Type B pancreatic cell (in vitro differentiated cells): ENCODE measurements at regions not wholly inside any gene's neighbourhood (a gene's known extent, or its start where the extent isn't known, plus 50 kb on each side); places are given as distances from the start of the nearest gene placed in this dataset.

Experiments used
- DNase-seq: peaks from one replicate; pipeline ENCODE4 v3.0.0; 2021; ENCODE audit warnings: mixed read lengths; ENCODE audit not compliant: unreplicated experiment; ENCODE audit errors: extremely low spot score
- H3K27ac Mint-ChIP-seq: 2 replicates; pipeline ENCODE4 v1.8.0; 2021; ENCODE audit warnings: mild to moderate bottlenecking, mixed read lengths
- H3K27me3 Mint-ChIP-seq: 2 replicates; pipeline ENCODE4 v1.8.0; 2021; ENCODE audit warnings: mixed read lengths
- H3K36me3 Mint-ChIP-seq: 2 replicates; pipeline ENCODE4 v1.8.0; 2021; ENCODE audit warnings: mixed read lengths
- H3K4me1 Mint-ChIP-seq: one replicate; pipeline ENCODE4 v1.8.0; 2021; ENCODE audit warnings: mixed read lengths; ENCODE audit not compliant: unreplicated experiment
- H3K4me3 Mint-ChIP-seq: 2 replicates; pipeline ENCODE4 v1.8.0; 2021; ENCODE audit warnings: mild to moderate bottlenecking, mixed read lengths
- H3K9me3 Mint-ChIP-seq: 2 replicates; pipeline ENCODE4 v1.8.0; 2021; ENCODE audit warnings: mixed read lengths
- CTCF ChIP-seq: fragments of 200-600 bp; sonication (generic); conservative IDR thresholded peaks from 2 replicates; pipeline ENCODE4 v1.5.0; 2021; ENCODE audit warnings: antibody characterized with exemption, mild to moderate bottlenecking

- no peaks in the 10 kb centered on the region for H3K27me3 Mint-ChIP-seq
- no peaks in the 10 kb centered on the region for H3K36me3 Mint-ChIP-seq
- no peaks in the 10 kb centered on the region for H3K4me1 Mint-ChIP-seq
- no peak overlapping the region for H3K4me3 Mint-ChIP-seq
- no peak overlapping the region for H3K27ac Mint-ChIP-seq
- no peak for DNase-seq
- H3K9me3 Mint-ChIP-seq: no peaks in the 10 kb centered on the region
- TF ChIP-seq CTCF: no peak
Measured at GRCh38 chr11:35878741-35879140, 65.1 kb upstream of the LDLRAD3 start.

GRCh38 chr11:35879361-35879760, 64.5 kb upstream of the LDLRAD3 start:
- DNase-seq: no peak
- H3K4me1 Mint-ChIP-seq: no peaks in the 10 kb centered on the region
- no peaks in the 10 kb centered on the region for H3K9me3 Mint-ChIP-seq
- no peaks in the 10 kb centered on the region for H3K36me3 Mint-ChIP-seq
- TF ChIP-seq CTCF: no peak
- no peaks in the 10 kb centered on the region for H3K27me3 Mint-ChIP-seq
- no peak overlapping the region for H3K27ac Mint-ChIP-seq
- no peak overlapping the region for H3K4me3 Mint-ChIP-seq

- Mint-ChIP-seq H3K4me1 (no peaks in the 10 kb centered on the region), H3K4me3 (no peak overlapping the region), H3K27me3 (peaks cover 3% of the 10 kb centered on the region), H3K27ac (no peak overlapping the region), H3K36me3 (no peaks in the 10 kb centered on the region), H3K9me3 (peaks cover 8% of the 10 kb centered on the region)
- DNase-seq: no peak
- TF ChIP-seq CTCF: no peak
Measured at GRCh38 chr11:35886759-35887158, 57.1 kb upstream of the LDLRAD3 start.

GRCh38 chr11:35887737-35888136, 56.1 kb upstream of the LDLRAD3 start:
- Mint-ChIP-seq H3K4me1 (no peaks in the 10 kb centered on the region), H3K27me3 (peaks cover 3% of the 10 kb centered on the region), H3K9me3 (peaks cover 8% of the 10 kb centered on the region), H3K36me3 (no peaks in the 10 kb centered on the region), H3K4me3 (no peak overlapping the region), H3K27ac (no peak overlapping the region)
- no peak for DNase-seq
- no peak for TF ChIP-seq CTCF

GRCh38 chr11:35888961-35889360, 54.9 kb upstream of the LDLRAD3 start:
- H3K4me3 Mint-ChIP-seq: no peak overlapping the region
- no peaks in the 10 kb centered on the region for H3K36me3 Mint-ChIP-seq
- DNase-seq: no peak
- no peak overlapping the region for H3K27ac Mint-ChIP-seq
- TF ChIP-seq CTCF: no peak
- peaks cover 8% of the 10 kb centered on the region for H3K9me3 Mint-ChIP-seq
- H3K4me1 Mint-ChIP-seq: peaks cover under 1% of the 10 kb centered on the region
- H3K27me3 Mint-ChIP-seq: peaks cover 4% of the 10 kb centered on the region

GRCh38 chr11:35891096-35891495, 52.8 kb upstream of the LDLRAD3 start:
- no peak for TF ChIP-seq CTCF

More at GRCh38 chr11:35891096-35891495, 52.8 kb upstream of the LDLRAD3 start:
- Mint-ChIP-seq H3K36me3 (no peaks in the 10 kb centered on the region), H3K27ac (no peak overlapping the region), H3K9me3 (peaks cover 8% of the 10 kb centered on the region), H3K4me1 (peaks cover 7% of the 10 kb centered on the region), H3K4me3 (no peak overlapping the region), H3K27me3 (peaks cover 9% of the 10 kb centered on the region)
- DNase-seq: no peak
